H1 (cell line): ENCODE measurements at regions not wholly inside any gene's neighbourhood (a gene's known extent, or its start where the extent isn't known, plus 50 kb on each side); places are given as distances from the start of the nearest gene placed in this dataset.

Source experiments
- CTCF ChIA-PET: fragments of 300-600 bp; sonication (Branson Sonifier 250); formaldehyde crosslinking; loops from one replicate; lab custom pipeline; 2021; ENCODE audit not compliant: partially characterized antibody; lab: Charles Lee
- POLR2A ChIA-PET: fragments of 300-600 bp; sonication (Branson Sonifier 250); formaldehyde crosslinking; loops from one replicate; lab custom pipeline; 2021; ENCODE audit warnings: inconsistent platforms; ENCODE audit not compliant: partially characterized antibody; lab: Charles Lee
- DNase-seq, 2 experiments: peaks; one replicate each; pipeline versions ENCODE4 v3.0.0 to v3.0.0-alpha.2; 2010 to 2022; ENCODE audit warnings: low spot score in 2 of 2, low read depth in 1 of 2, mixed read lengths in 1 of 2
- FAIRE-seq: peaks from 2 replicates; lab custom pipeline; 2011; peaks lifted over from hg19 to GRCh38; lab: Jason Lieb, UNC
- H2AFZ ChIP-seq: 2 replicates; pipeline ENCODE4 v1.8.1; 2012; ENCODE audit warnings: low read length, inconsistent platforms
- H2AK5ac ChIP-seq: 2 replicates; pipeline ENCODE4 v1.6.1; 2013; ENCODE audit warnings: low read depth, low read length
- H2BK120ac ChIP-seq: replicated peaks from 2 replicates; pipeline ENCODE3; 2013; ENCODE audit warnings: low read depth, low read length, inconsistent platforms
- H2BK12ac ChIP-seq: 2 replicates; pipeline ENCODE4 v1.6.1; 2013; ENCODE audit warnings: low read depth, low read length
- H2BK15ac ChIP-seq: 2 replicates; pipeline ENCODE4 v1.6.1; 2013; ENCODE audit warnings: low read length
- H2BK20ac ChIP-seq: 2 replicates; pipeline ENCODE4 v1.6.1; 2013; ENCODE audit warnings: low read length
- H2BK5ac ChIP-seq: 2 replicates; pipeline ENCODE4 v1.6.1; 2013; ENCODE audit warnings: low read depth, low read length
- H3K14ac ChIP-seq: 2 replicates; pipeline ENCODE4 v1.6.1; 2013; ENCODE audit warnings: inconsistent platforms; ENCODE audit not compliant: insufficient read length
- H3K18ac ChIP-seq: 2 replicates; pipeline ENCODE4 v1.6.1; 2013; ENCODE audit warnings: low read length; ENCODE audit errors: extremely low read depth
- H3K23ac ChIP-seq: 2 replicates; pipeline ENCODE4 v1.6.1; 2013; ENCODE audit warnings: inconsistent platforms; ENCODE audit not compliant: insufficient read length
- H3K23me2 ChIP-seq: 2 replicates; pipeline ENCODE4 v1.6.1; 2013; ENCODE audit warnings: low read depth, low read length
- H3K27ac ChIP-seq: 2 replicates; pipeline ENCODE4 v1.6.1; 2011; ENCODE audit warnings: low read depth, low read length, inconsistent platforms
- H3K27me3 ChIP-seq, 4 experiments: replicated peaks in 1 of 4; 1 replicate in 1 of 4; 2 replicates in 3 of 4; pipeline versions ENCODE4 v1.6.1 to v1.8.1; 2011 to 2013; ENCODE audit warnings: low read length in 3 of 4, mild to moderate bottlenecking in 3 of 4, inconsistent platforms in 2 of 4, mixed read lengths in 2 of 4, moderate library complexity in 1 of 4; ENCODE audit not compliant: control insufficient read depth in 3 of 4, insufficient read depth in 3 of 4; ENCODE audit errors: extremely low read depth in 1 of 4
- H3K36me3 ChIP-seq, 4 experiments: 2 replicates each; pipeline versions ENCODE4 v1.6.1 to v1.8.1; 2011 to 2013; ENCODE audit warnings: mild to moderate bottlenecking in 4 of 4, low read length in 3 of 4, moderate library complexity in 2 of 4, control low read depth in 1 of 4, inconsistent platforms in 1 of 4; ENCODE audit not compliant: insufficient read depth in 4 of 4, control insufficient read depth in 2 of 4
- H3K4ac ChIP-seq: replicated peaks from 2 replicates; pipeline ENCODE3; 2013; ENCODE audit warnings: low read length, low read depth, mixed read lengths, inconsistent platforms; ENCODE audit not compliant: insufficient read length
- H3K4me1 ChIP-seq, 4 experiments: replicated peaks in 1 of 4; 1 replicate in 1 of 4; 2 replicates in 3 of 4; pipeline versions ENCODE4 v1.6.1 to v1.8.1; 2011 to 2013; ENCODE audit warnings: low read length in 3 of 4, inconsistent platforms in 2 of 4, mixed read lengths in 1 of 4; ENCODE audit not compliant: insufficient read depth in 4 of 4, control insufficient read depth in 3 of 4
- H3K4me2 ChIP-seq, 2 experiments: 2 replicates each; pipeline versions ENCODE4 v1.6.1 to v1.8.1; 2011 to 2013; ENCODE audit warnings: low read depth in 2 of 2, low read length in 2 of 2, control low read depth in 1 of 2, inconsistent platforms in 1 of 2, mild to moderate bottlenecking in 1 of 2; ENCODE audit not compliant: insufficient read depth in 1 of 2
- H3K4me3 ChIP-seq, 4 experiments: fragments of 200-600, 300-600 bp in 1 of 4; sonication (generic), shearing (Covaris generic), sonication (Bioruptor Twin) in 1 of 4; 2 replicates each; pipeline versions ENCODE4 v1.5.1 to v1.8.1; 2011 to 2016; ENCODE audit warnings: low read length in 4 of 4, low read depth in 3 of 4, control low read depth in 2 of 4, inconsistent platforms in 2 of 4, mild to moderate bottlenecking in 2 of 4, mixed read lengths in 1 of 4, moderate library complexity in 1 of 4; ENCODE audit not compliant: insufficient read depth in 2 of 4; ENCODE audit errors: extremely low read depth in 1 of 4
- H3K56ac ChIP-seq: replicated peaks from 2 replicates; pipeline ENCODE3; 2013; ENCODE audit warnings: low read depth, mild to moderate bottlenecking, mixed read lengths, low read length, inconsistent platforms; ENCODE audit not compliant: insufficient read length
- H3K79me1 ChIP-seq: 2 replicates; pipeline ENCODE4 v1.6.1; 2013; ENCODE audit warnings: low read depth, low read length, control low read depth
- H3K79me2 ChIP-seq, 2 experiments: 2 replicates each; pipeline versions ENCODE4 v1.6.1 to v1.8.1; 2012 to 2013; ENCODE audit warnings: low read length in 2 of 2, mild to moderate bottlenecking in 2 of 2, inconsistent platforms in 1 of 2; ENCODE audit not compliant: insufficient read depth in 2 of 2, control insufficient read depth in 1 of 2
- H3K9ac ChIP-seq, 4 experiments: replicated peaks in 1 of 4; 1 replicate in 1 of 4; 2 replicates in 3 of 4; pipeline versions ENCODE4 v1.6.1 to v1.8.1; 2011 to 2013; ENCODE audit warnings: low read depth in 3 of 4, low read length in 3 of 4, control low read depth in 2 of 4, mild to moderate bottlenecking in 2 of 4, moderate library complexity in 2 of 4, inconsistent platforms in 1 of 4; ENCODE audit errors: extremely low read depth in 1 of 4
- H3K9me3 ChIP-seq, 2 experiments: 2 replicates each; pipeline versions ENCODE4 v1.6.1 to v1.8.1; 2012 to 2013; ENCODE audit warnings: mild to moderate bottlenecking in 2 of 2, moderate library complexity in 2 of 2, control low read depth in 1 of 2, inconsistent platforms in 1 of 2, low read depth in 1 of 2, low read length in 1 of 2, mixed read lengths in 1 of 2; ENCODE audit not compliant: insufficient read depth in 2 of 2
- H4K20me1 ChIP-seq, 2 experiments: replicated peaks in 1 of 2; 2 replicates each; pipeline versions ENCODE3 to v1.8.1; 2011 to 2013; ENCODE audit warnings: inconsistent platforms in 2 of 2, low read length in 2 of 2, mild to moderate bottlenecking in 1 of 2; ENCODE audit not compliant: insufficient read depth in 2 of 2, control insufficient read depth in 1 of 2
- H4K5ac ChIP-seq: 2 replicates; pipeline ENCODE4 v1.6.1; 2013; ENCODE audit warnings: low read length, low read depth, mixed read lengths, inconsistent platforms; ENCODE audit not compliant: insufficient read length
- H4K8ac ChIP-seq: 2 replicates; pipeline ENCODE4 v1.8.0; 2013; ENCODE audit warnings: mild to moderate bottlenecking, moderate library complexity, low read length, inconsistent platforms; ENCODE audit not compliant: insufficient read depth; ENCODE audit errors: extremely low read depth
- H4K91ac ChIP-seq: replicated peaks from 2 replicates; pipeline ENCODE3; 2013; ENCODE audit warnings: low read length, mixed read lengths, inconsistent platforms; ENCODE audit not compliant: insufficient read length
- ASH2L ChIP-seq: fragments of 200-600, 300-600 bp; sonication (generic); IDR thresholded peaks from one replicate; pipeline ENCODE4 v1.7.1; 2017; ENCODE audit warnings: low read length
- BRCA1 ChIP-seq: IDR thresholded peaks from 2 replicates; pipeline ENCODE4 v1.6.1; 2012; ENCODE audit warnings: low read depth, low read length, improper control_type of control experiment
- CBX8 ChIP-seq: fragments of 300-800, 300-1000 bp; sonication (generic); IDR thresholded peaks from 2 replicates; pipeline ENCODE4 v1.7.1; 2016; ENCODE audit warnings: low read depth, low read length, borderline replicate concordance
- CHD1 ChIP-seq: IDR thresholded peaks from 2 replicates; pipeline ENCODE4 v1.6.1; 2012; ENCODE audit warnings: low read depth, low read length, improper control_type of control experiment
- E2F6 ChIP-seq: IDR thresholded peaks from 2 replicates; pipeline ENCODE4 v1.6.1; 2012; ENCODE audit warnings: inconsistent platforms
- GABPA ChIP-seq: IDR thresholded peaks from 2 replicates; pipeline ENCODE4 v1.6.1; 2011; ENCODE audit warnings: mild to moderate bottlenecking, low read length, moderate library complexity, borderline replicate concordance; ENCODE audit not compliant: insufficient read depth
- MAX ChIP-seq: IDR thresholded peaks from 2 replicates; pipeline ENCODE4 v1.6.1; 2012; ENCODE audit warnings: inconsistent platforms
- NANOG ChIP-seq: IDR thresholded peaks from 2 replicates; pipeline ENCODE4 v1.6.1; 2011; ENCODE audit warnings: low read length, low read depth, mild to moderate bottlenecking, inconsistent platforms; ENCODE audit not compliant: insufficient read depth, poor library complexity, severe bottlenecking
- PHF8 ChIP-seq: fragments of 200-600 bp; sonication (generic); conservative IDR thresholded peaks from 2 replicates; pipeline ENCODE4 v1.7.1; 2012; ENCODE audit warnings: low read depth, mild to moderate bottlenecking, inconsistent platforms, low read length, moderate library complexity
- POLR2AphosphoS5 ChIP-seq: IDR thresholded peaks from 2 replicates; pipeline ENCODE4 v1.6.1; 2011; ENCODE audit warnings: low read depth, low read length
- RNF2 ChIP-seq: fragments of 200-900, 300-1000 bp; sonication (generic); IDR thresholded peaks from 2 replicates; pipeline ENCODE4 v1.7.1; 2016; ENCODE audit warnings: borderline replicate concordance, low read depth, mild to moderate bottlenecking, antibody characterized with exemption, low read length; ENCODE audit not compliant: poor library complexity, severe bottlenecking; ENCODE audit errors: missing control alignments
- SIN3A ChIP-seq, 2 experiments: IDR thresholded peaks in 1 of 2; conservative IDR thresholded peaks in 1 of 2; 2 replicates each; pipeline ENCODE4 v1.6.1; 2011 to 2012; ENCODE audit warnings: low read length in 2 of 2, improper control_type of control experiment in 1 of 2, low read depth in 1 of 2, mild to moderate bottlenecking in 1 of 2
- TCF12 ChIP-seq: IDR thresholded peaks from 2 replicates; pipeline ENCODE4 v1.6.1; 2011; ENCODE audit warnings: low read depth, mild to moderate bottlenecking, low read length
- WGBS, 2 experiments: shearing (Covaris generic) in 1 of 2; methylation state at CpG; one replicate each; pipeline versions ENCODE4 v1.1.6 to v1.1.7; 2013 to 2015; ENCODE audit warnings: low lambda C conversion rate in 2 of 2, mixed read lengths in 2 of 2, inconsistent platforms in 1 of 2, low coverage in 1 of 2, missing lambda C conversion rate in 1 of 2; ENCODE audit not compliant: insufficient replicate concordance in 2 of 2, insufficient coverage in 1 of 2, insufficient read length in 1 of 2; ENCODE audit errors: extremely low coverage in 1 of 2, missing lambda C conversion rate in 1 of 2; 5-methylcytosine and 5-hydroxymethylcytosine counted together

GRCh38 chr11:130624971-130625544 is 176.6 kb downstream of the ADAMTS15 start:
- no peak overlapping the region for H2BK15ac ChIP-seq
- H2BK12ac ChIP-seq = no peak overlapping the region
- H3K23ac ChIP-seq = no peak overlapping the region
- no peak overlapping the region for H3K4ac ChIP-seq
- no peaks in the 10 kb centered on the region for H3K27me3 ChIP-seq
- FAIRE-seq = no peak
- no peaks in the 10 kb centered on the region for H3K4me1 ChIP-seq
- no peak overlapping the region for H2BK5ac ChIP-seq
- H4K5ac ChIP-seq = no peak overlapping the region
- H2AFZ ChIP-seq = no peak overlapping the region
- H3K56ac ChIP-seq = no peak overlapping the region
- ChIA-PET CTCF (interaction anchor here (0.6 to 2.4 kb wide), 4 partner anchors 10 to 194 kb away, joined by 3 to 10 read pairs (median 4); no protein-coding TSS in a partner anchor), POLR2A (no interaction called here)
- no peak overlapping the region for H2AK5ac ChIP-seq
- no peak overlapping the region for H2BK20ac ChIP-seq
- no peak overlapping the region for H3K14ac ChIP-seq
- H3K9ac ChIP-seq = no peak overlapping the region
- WGBS, 2 experiments = 89% methylated on average over 11 of the region's 11 CpGs; no CpG with 5 or more reads in 1 of the 2 experiments
- H4K8ac ChIP-seq = no peak overlapping the region
- no peak overlapping the region for H3K4me3 ChIP-seq
- H4K20me1 ChIP-seq = no peaks in the 10 kb centered on the region
- H2BK120ac ChIP-seq = no peak overlapping the region
- no peak overlapping the region for H4K91ac ChIP-seq
- no peak overlapping the region for H3K4me2 ChIP-seq
- H3K79me2 ChIP-seq = no peaks in the 10 kb centered on the region
- H3K36me3 ChIP-seq = no peaks in the 10 kb centered on the region
- no peaks in the 10 kb centered on the region for H3K79me1 ChIP-seq
- no peaks in the 10 kb centered on the region for H3K23me2 ChIP-seq
- H3K27ac ChIP-seq = no peak overlapping the region
- no peak overlapping the region for H3K18ac ChIP-seq
- H3K9me3 ChIP-seq = no peaks in the 10 kb centered on the region
- DNase-seq = no peak
- TF ChIP-seq ASH2L (no peak), CBX8 (no peak), E2F6 (no peak), POLR2AphosphoS5 (no peak), SIN3A (conservative IDR thresholded peaks at IDR 0.05 in 1 of 2, IDR thresholded peaks at IDR 0.05 in 1 of 2; ENCODE audit: low read depth in 1 of 2, low read length in 2 of 2) (no peak), BRCA1 (no peak), PHF8 (no peak), GABPA (no peak), RNF2 (no peak), CHD1 (no peak), NANOG (no peak), MAX (no peak), TCF12 (no peak)
- TF ChIP-seq, all 59 proteins: peak for 0
